ENCODE measurements at regions not wholly inside any gene's neighbourhood (a gene's known extent, or its start where the extent isn't known, plus 50 kb on each side); places are given as distances from the start of the nearest gene placed in this dataset.

GRCh38 chr19:30314056-30314804 is 58.0 kb upstream of the ZNF536 start:
- no peaks in the 10 kb centered on the region; a peak in 1 of 7 replicates for H3K4me1 ChIP-seq (replicated peaks in 1 of 4; ENCODE audit: control insufficient read depth in 3 of 4, insufficient read depth in 4 of 4, low read length in 3 of 4)
- H2BK120ac ChIP-seq (replicated peaks; ENCODE audit: low read depth, low read length), result no peak overlapping the region
- H3K79me2 ChIP-seq (ENCODE audit: control insufficient read depth in 1 of 2, insufficient read depth in 2 of 2, low read length in 2 of 2), result no peaks in the 10 kb centered on the region
- H2BK12ac ChIP-seq (ENCODE audit: low read depth, low read length), result no peak overlapping the region
- H4K5ac ChIP-seq (ENCODE audit: insufficient read length, low read depth, low read length), result no peak overlapping the region
- WGBS, 2 experiments (ENCODE audit: extremely low coverage in 1 of 2, insufficient coverage in 1 of 2, insufficient read length in 1 of 2, insufficient replicate concordance in 2 of 2, low coverage in 1 of 2, low lambda C conversion rate in 2 of 2, missing lambda C conversion rate in 1 of 2), result 86% methylated on average over 14 of the region's 14 CpGs; no CpG with 5 or more reads in 1 of the 2 experiments
- H4K8ac ChIP-seq (ENCODE audit: extremely low read depth, insufficient read depth, low read length), result 0 out of 2 replicates have a peak overlapping the region, but pooled peaks have one; percentile 12
- H3K4ac ChIP-seq (replicated peaks; ENCODE audit: insufficient read length, low read depth, low read length), result no peak overlapping the region
- no peaks in the 10 kb centered on the region for H3K9me3 ChIP-seq (ENCODE audit: insufficient read depth in 2 of 2, low read depth in 1 of 2, low read length in 1 of 2)
- H4K20me1 ChIP-seq (replicated peaks in 1 of 2; ENCODE audit: control insufficient read depth in 1 of 2, insufficient read depth in 2 of 2, low read length in 2 of 2), result no peaks in the 10 kb centered on the region
- no peak overlapping the region for H2AFZ ChIP-seq (ENCODE audit: low read length)
- ChIA-PET POLR2A (ENCODE audit: partially characterized antibody) (no interaction called here), CTCF (ENCODE audit: partially characterized antibody) (interaction anchor here (0.6 to 1.3 kb wide), 4 partner anchors 9 to 62 kb away, joined by 3 to 4 read pairs (median 3); no protein-coding TSS in a partner anchor)
- no peaks in the 10 kb centered on the region for H3K23me2 ChIP-seq (ENCODE audit: low read depth, low read length)
- no peaks in the 10 kb centered on the region for H3K79me1 ChIP-seq (ENCODE audit: low read depth, low read length)
- DNase-seq (ENCODE audit: low read depth in 1 of 2, low spot score in 2 of 2) (no peak), FAIRE-seq (no peak)
- H2BK5ac ChIP-seq (ENCODE audit: low read depth, low read length), result no peak overlapping the region
- no peak overlapping the region for H3K9ac ChIP-seq (replicated peaks in 1 of 4; ENCODE audit: extremely low read depth in 1 of 4, low read depth in 3 of 4, low read length in 3 of 4)
- no peak overlapping the region for H3K18ac ChIP-seq (ENCODE audit: extremely low read depth, low read length)
- H4K91ac ChIP-seq (replicated peaks; ENCODE audit: insufficient read length, low read length), result no peak overlapping the region
- no peak overlapping the region for H3K4me3 ChIP-seq (ENCODE audit: extremely low read depth in 1 of 4, insufficient read depth in 2 of 4, low read depth in 3 of 4, low read length in 4 of 4)
- H3K14ac ChIP-seq (ENCODE audit: insufficient read length), result no peak overlapping the region
- H3K27me3 ChIP-seq (replicated peaks in 1 of 4; ENCODE audit: control insufficient read depth in 3 of 4, extremely low read depth in 1 of 4, insufficient read depth in 3 of 4, low read length in 3 of 4), result no peaks in the 10 kb centered on the region
- no peak overlapping the region for H3K23ac ChIP-seq (ENCODE audit: insufficient read length)
- H2AK5ac ChIP-seq (ENCODE audit: low read depth, low read length), result no peak overlapping the region
- no peak overlapping the region for H2BK15ac ChIP-seq (ENCODE audit: low read length)
- no peak overlapping the region for H2BK20ac ChIP-seq (ENCODE audit: low read length)
- no peaks in the 10 kb centered on the region for H3K36me3 ChIP-seq (ENCODE audit: control insufficient read depth in 2 of 4, insufficient read depth in 4 of 4, low read length in 3 of 4)
- H3K4me2 ChIP-seq (ENCODE audit: insufficient read depth in 1 of 2, low read depth in 2 of 2, low read length in 2 of 2), result no peak overlapping the region
- H3K56ac ChIP-seq (replicated peaks; ENCODE audit: insufficient read length, low read depth, low read length), result no peak overlapping the region
- H3K27ac ChIP-seq (ENCODE audit: low read depth, low read length), result no peak overlapping the region
- no peak for TF ChIP-seq TCF12 (IDR thresholded peaks at IDR 0.05; ENCODE audit: low read depth, low read length)
- no peak for TF ChIP-seq USF2 (IDR thresholded peaks at IDR 0.05; ENCODE audit: low read length)
- no peak for TF ChIP-seq POU5F1 (IDR thresholded peaks at IDR 0.05; ENCODE audit: low read depth, low read length)
- TF ChIP-seq YY1 (IDR thresholded peaks at IDR 0.05; ENCODE audit: low read depth, low read length), result no peak
- TF ChIP-seq KDM4A (IDR thresholded peaks at IDR 0.05; ENCODE audit: low read depth, low read length, severe bottlenecking), result no peak
- TF ChIP-seq SUZ12 (IDR thresholded peaks at IDR 0.05; ENCODE audit: low read length), result no peak
- no peak for TF ChIP-seq MAX (IDR thresholded peaks at IDR 0.05)
- TF ChIP-seq SP1 (IDR thresholded peaks at IDR 0.05; ENCODE audit: low read depth, low read length), result no peak
- no peak for TF ChIP-seq CTBP2 (IDR thresholded peaks at IDR 0.05; ENCODE audit: borderline replicate concordance, insufficient read depth, insufficient read length, low read length)
- TF ChIP-seq PHF8 (conservative IDR thresholded peaks at IDR 0.05; ENCODE audit: low read depth, low read length), result no peak
- no peak for TF ChIP-seq TEAD4 (IDR thresholded peaks at IDR 0.05; ENCODE audit: low read depth, low read length)
- no peak for TF ChIP-seq BACH1 (IDR thresholded peaks at IDR 0.05; ENCODE audit: low read length)

Data from H1 (cell line).